ENCODE measurements at regions not wholly inside any gene's neighbourhood (a gene's known extent, or its start where the extent isn't known, plus 50 kb on each side); places are given as distances from the start of the nearest gene placed in this dataset.

DNA sequence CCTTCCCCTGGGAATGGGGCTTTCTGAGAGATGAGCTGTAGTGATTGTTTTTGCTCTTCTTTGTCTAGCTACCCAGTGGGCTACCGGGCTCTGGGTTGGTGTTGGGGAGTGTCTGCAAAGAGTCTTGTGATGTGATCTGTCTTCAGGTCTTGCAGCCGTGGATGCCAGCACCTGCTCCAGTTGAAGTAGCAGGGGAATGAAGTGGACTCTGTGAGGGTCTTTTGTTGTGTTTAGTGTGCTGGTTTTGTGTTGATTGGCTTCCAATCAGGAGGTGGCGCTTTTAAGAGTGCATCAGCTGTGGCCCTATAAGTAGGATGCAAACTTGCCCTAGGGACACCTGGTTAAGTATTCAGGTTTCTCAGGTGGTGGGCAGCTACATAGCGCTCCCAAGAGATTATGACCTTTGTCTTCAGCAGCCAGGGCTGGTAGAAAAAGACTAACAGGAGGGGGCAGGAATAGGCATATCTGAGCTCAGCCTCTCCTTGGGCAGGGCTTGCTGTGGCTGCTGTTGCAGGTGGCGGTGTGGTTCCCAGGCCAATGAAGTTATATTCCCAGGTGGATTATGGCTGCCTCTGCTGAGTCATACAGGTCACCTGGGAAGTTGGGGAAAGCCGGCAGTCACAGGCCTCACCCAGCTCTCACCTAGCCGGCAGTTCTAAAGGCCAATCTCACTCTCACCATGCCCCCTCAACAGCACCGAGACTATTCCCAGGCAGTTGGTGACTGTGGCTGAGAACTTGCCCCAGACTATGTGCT is 315.7 kb upstream of the C11orf87 start:
- DNase-seq (ENCODE audit: low read depth, low spot score) = no peak
- CTCF ChIA-PET = no interaction called here

DNA sequence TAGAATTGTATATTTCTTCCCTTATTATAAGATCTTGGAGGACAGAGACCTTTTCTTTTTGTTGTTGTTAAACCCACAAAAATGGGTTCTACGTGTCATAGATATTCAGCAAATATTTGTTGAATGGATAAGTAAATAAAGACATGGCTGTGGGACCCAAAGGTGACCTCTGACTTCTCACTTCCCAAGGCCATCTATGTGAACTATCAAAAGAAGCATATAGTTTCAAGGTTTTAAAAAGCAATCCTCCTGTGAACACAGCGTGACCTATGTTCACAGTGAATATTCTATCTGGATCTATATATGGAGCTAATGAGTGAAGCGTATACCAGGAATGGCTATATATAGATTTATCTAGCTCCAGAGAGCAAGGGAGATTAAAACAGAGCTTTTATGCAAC is 312.8 kb upstream of the C11orf87 start:
- CTCF ChIA-PET = no interaction called here

More for the DNA sequence above, 315.7 kb upstream of the C11orf87 start:
- POLR2A ChIA-PET = interaction anchor here (0.6 kb wide), 1 partner anchor 1175 kb away, joined by 3 read pairs; no protein-coding TSS in a partner anchor
- TF ChIP-seq, protein P1, sequence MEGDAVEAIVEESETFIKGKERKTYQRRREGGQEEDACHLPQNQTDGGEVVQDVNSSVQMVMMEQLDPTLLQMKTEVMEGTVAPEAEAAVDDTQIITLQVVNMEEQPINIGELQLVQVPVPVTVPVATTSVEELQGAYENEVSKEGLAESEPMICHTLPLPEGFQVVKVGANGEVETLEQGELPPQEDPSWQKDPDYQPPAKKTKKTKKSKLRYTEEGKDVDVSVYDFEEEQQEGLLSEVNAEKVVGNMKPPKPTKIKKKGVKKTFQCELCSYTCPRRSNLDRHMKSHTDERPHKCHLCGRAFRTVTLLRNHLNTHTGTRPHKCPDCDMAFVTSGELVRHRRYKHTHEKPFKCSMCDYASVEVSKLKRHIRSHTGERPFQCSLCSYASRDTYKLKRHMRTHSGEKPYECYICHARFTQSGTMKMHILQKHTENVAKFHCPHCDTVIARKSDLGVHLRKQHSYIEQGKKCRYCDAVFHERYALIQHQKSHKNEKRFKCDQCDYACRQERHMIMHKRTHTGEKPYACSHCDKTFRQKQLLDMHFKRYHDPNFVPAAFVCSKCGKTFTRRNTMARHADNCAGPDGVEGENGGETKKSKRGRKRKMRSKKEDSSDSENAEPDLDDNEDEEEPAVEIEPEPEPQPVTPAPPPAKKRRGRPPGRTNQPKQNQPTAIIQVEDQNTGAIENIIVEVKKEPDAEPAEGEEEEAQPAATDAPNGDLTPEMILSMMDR (IDR thresholded peaks at IDR 0.05; ENCODE audit: insufficient read depth, low read length, missing control alignments) = no peak
- H3K4me3 ChIP-seq (ENCODE audit: low read depth, low read length) = no peak overlapping the region

DNA sequence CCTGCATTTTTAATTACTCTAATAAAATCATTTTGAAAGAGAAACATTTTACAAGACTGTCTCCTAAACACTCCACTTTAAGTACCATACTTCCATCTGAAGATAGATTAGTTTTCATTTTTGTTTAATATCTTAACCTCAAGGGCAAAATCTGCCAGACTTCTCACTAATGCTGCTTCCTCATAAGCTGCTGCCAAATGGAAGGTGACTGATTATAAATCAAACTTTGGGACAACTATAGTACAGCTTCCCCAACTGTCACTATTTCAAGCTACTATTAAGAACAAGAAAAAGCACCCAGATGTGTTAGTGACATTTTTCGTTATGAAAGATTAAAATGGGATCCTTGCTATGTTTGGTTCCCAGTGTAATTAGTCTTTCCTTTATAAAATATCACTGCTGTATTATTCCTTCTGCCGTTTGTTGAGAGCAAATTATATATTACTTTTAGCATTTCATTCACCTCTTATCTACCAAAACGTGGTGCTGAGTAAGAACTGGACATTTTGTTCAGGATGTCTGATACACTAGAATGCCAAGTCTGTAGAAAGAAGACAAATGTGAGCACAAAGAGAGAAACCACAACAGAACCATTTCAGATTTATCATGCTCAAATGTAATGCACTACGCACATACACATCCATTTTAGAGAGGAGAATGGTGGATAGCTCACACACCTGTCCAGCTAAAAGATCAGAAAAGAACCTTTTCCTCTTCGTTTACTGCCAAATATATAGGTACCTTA is 312.2 kb upstream of the C11orf87 start:
- no peak for DNase-seq (ENCODE audit: low read depth, low spot score)
- no peak overlapping the region for H3K4me3 ChIP-seq (ENCODE audit: low read depth, low read length)
- ChIA-PET POLR2A (no interaction called here), CTCF (no interaction called here)
- TF ChIP-seq, protein P1 (IDR thresholded peaks at IDR 0.05; ENCODE audit: insufficient read depth, low read length, missing control alignments) = no peak

More for the DNA sequence above, 312.8 kb upstream of the C11orf87 start:
- POLR2A ChIA-PET = no interaction called here
- DNase-seq (ENCODE audit: low read depth, low spot score) = no peak
- no peak overlapping the region for H3K4me3 ChIP-seq (ENCODE audit: low read depth, low read length)
- TF ChIP-seq, protein P1 (IDR thresholded peaks at IDR 0.05; ENCODE audit: insufficient read depth, low read length, missing control alignments) = no peak

DNA sequence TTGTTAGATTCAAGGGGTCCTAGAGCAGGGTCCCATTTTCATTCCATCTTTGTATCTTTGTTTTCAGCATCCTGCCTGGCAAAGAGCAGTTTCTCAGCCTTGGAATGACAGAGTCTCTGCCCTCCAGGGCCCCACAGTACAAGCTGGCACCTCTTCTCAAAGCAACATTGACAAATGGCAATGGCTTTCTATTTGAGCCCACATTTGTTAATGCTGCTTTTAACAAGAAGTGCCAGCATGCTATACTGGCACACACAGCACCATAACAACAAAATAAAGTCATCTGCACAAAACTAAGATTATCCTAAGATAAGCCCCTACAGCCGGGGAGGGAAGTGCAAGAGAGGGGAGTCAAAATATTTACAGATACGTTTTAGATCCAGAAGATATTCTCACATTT is 309.7 kb upstream of the C11orf87 start:
- ChIA-PET CTCF (interaction anchor here (1.3 kb wide), 1 partner anchor 15 kb away, joined by 3 read pairs; no protein-coding TSS in a partner anchor), POLR2A (no interaction called here)
- TF ChIP-seq, protein P1 (IDR thresholded peaks at IDR 0.05; ENCODE audit: insufficient read depth, low read length, missing control alignments) = no peak
- no peak overlapping the region for H3K4me3 ChIP-seq (ENCODE audit: low read depth, low read length)
- no peak for DNase-seq (ENCODE audit: low read depth, low spot score)

DNA sequence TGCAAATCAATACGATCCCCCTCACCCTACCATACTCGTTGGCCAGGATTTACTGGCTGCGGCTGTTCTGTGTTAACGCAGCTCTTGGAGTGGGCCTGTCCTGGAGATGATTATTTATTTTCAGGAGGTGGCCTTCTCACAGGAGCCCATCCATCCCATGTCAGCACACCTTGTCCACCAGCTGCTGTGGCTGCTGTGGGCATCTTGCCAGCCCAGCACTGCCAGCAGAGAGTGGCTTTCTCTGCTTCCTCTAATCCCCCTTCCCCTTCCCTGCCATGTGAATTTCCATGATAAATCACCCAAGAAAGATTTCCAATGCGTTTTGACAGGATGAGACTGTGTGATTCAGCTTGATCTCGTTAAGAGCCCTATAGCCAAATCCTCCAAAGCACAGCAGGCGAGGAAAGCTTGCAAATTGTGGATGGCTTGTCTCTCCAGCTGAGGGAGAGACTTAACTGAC is 309.1 kb upstream of the C11orf87 start:
- H3K4me3 ChIP-seq (ENCODE audit: low read depth, low read length) = no peak overlapping the region
- ChIA-PET CTCF (interaction anchor here (1.3 kb wide), 1 partner anchor 16 kb away, joined by 3 read pairs; no protein-coding TSS in a partner anchor), POLR2A (interaction anchor here (0.6 kb wide), 1 partner anchor 21 kb away, joined by 3 read pairs; no protein-coding TSS in a partner anchor)
- TF ChIP-seq, protein P1 (IDR thresholded peaks at IDR 0.05; ENCODE audit: insufficient read depth, low read length, missing control alignments) = no peak
- no peak for DNase-seq (ENCODE audit: low read depth, low spot score)

DNA sequence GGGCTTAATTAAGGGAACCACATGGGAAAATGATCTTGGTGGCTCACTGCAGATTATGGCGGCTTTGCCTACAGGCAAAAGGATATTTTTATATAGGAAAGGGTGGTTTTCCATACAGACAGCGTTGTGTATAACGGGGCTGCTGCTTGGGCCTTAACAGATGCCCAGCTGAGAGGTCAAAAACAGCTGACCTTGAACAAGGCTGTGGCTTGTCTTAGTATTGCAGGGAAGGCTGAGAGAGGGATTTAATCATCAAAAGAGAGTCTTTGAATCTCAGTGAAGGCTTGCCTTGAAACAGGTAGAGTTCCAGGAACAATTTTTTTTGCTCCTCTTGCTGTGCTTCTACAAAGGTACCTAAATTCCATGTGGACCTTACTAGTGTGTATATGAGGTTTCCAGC is 301.6 kb upstream of the C11orf87 start:
- ChIA-PET POLR2A (no interaction called here), CTCF (no interaction called here)
- TF ChIP-seq, protein P1 (IDR thresholded peaks at IDR 0.05; ENCODE audit: insufficient read depth, low read length, missing control alignments) = no peak
- no peak overlapping the region for H3K4me3 ChIP-seq (ENCODE audit: low read depth, low read length)
- DNase-seq (ENCODE audit: low read depth, low spot score) = no peak
